ENCODE measurements at regions not wholly inside any gene's neighbourhood (a gene's known extent, or its start where the extent isn't known, plus 50 kb on each side); places are given as distances from the start of the nearest gene placed in this dataset.
"Not testable (repeated sequence)": the region's sequence is repeated elsewhere in the genome, so short reads cannot be mapped to it uniquely, and the experiment has no call there.

DNA sequence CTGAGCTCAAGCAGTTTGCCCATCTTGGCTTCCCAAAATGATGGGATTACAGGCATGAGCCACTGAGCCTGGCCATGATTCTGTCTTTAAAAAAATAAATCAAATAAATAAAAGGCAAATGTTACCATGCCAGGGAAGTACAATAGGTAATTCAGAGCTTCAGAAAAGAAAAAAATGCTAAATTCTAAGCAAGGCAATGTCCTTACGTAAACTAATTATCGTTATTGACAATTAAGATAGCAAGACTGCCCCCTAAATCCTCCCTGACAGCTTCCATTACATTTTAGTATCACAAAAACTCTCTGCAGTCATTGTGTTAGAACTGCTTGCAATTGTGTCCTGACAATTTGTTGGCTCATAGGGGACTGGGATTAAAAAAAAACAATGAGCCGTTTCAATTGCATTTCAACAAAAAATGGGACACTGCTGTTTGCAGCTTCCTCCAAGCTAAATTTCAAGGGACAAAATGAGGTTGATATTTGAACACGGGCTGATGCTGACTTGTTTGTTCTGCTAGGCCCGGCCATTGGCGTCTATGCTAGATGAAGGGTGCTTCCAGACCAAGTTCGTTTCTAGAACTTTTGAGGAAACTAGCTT is 88.9 kb downstream of the MOGAT1 start:
- DNase-seq (ENCODE audit: low spot score), result no peak

DNA sequence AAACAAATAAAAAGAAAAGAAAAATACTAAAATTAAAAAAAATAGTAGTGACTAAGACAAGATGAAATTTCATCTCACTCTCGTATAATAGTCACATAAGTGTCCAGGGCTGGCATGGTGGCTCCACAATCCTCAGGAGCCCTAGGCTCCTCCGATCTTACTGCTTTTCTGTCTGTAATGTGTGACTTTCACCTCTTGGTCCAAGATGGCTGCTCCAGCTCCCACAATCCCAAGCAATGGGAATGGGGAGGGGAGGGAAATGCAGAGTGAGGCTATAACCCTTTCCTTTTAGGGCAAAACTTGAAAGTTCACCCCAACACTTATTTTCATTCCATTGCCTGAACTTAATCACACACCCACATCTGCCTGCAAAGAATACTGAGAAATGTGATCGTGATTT is 90.4 kb downstream of the MOGAT1 start:
- DNase-seq (ENCODE audit: low spot score), result no peak

DNA sequence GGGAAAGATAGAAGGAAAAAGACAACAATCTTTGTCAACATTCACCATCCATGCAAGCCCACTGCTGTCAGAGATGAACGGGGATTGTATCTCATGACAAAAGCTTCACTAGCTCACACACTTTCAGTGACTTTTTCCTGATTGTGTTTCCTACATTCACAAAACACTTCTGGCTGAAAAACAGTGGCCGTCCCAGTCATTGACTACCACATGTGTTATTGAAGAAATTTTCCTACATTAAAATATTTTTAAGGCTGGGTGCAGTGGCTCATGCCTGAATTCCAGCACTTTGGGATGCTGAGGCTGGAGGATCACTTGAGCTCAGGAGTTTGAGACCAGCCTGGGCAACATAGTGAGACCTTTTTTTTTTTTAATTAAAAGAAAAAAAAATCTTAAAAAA is 90.9 kb downstream of the MOGAT1 start:
- no peak for DNase-seq (ENCODE audit: low spot score)

DNA sequence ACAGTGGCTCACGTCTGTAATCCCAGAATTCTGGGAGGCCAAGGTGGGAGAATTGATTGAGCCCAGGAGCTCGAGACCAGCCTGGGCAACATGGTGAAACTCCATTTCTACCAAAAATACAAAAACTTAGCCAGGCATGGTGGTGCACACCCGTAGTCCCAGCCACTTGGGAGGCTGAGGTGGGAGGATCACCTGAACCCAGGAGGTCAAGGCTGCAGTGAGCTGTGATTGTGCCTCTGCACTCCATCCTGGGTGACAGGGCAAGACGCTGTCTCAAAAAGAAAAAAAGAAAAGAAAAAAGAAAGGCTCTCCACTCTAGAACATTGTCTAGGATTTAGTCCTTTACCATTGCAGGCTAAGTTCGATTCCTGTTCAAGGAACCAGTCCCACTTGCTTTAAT is 94.4 kb downstream of the MOGAT1 start:
- not testable (repeated sequence) for DNase-seq (ENCODE audit: low spot score)

DNA sequence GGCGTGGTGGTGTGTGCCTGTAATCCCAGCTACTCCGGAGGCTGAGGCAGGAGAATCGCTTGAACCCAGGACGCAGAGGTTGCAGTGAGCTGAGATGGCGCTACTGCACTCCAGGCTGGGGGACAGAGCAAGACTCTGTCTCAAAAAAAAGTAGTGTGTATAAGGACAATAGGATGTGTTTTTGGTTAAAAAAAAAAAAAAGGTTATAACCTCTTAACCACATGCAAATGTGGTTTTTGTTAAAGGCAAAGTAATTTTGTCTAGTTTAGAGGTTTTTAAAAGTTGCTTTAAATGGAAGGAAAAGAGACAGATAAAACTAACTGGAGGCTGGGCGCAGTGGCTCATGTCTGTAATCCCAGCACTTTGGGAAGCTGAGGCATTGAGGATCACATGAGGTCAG is 92.8 kb upstream of the ACSL3 start:
- DNase-seq (ENCODE audit: low spot score), result not testable (repeated sequence)

DNA sequence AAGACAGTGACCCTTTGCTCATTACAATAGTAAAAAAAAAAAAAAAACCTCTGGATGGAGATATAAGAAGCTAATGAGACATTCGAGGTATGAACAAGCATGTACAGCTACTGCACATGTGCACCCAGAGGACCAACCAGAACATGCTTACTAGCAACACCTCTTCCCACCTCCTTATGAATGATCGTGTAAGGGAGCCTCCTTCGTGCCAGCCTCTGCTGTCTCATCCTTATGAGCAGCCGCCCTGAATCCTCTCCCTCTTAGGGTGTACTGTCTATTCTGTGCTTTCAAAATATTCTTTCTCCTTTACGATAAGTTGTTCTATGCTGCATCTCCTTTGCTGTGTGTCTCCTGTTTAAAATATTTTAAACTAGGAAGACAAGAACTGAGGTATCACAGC is 91.4 kb upstream of the ACSL3 start:
- no peak for DNase-seq (ENCODE audit: low spot score)

DNA sequence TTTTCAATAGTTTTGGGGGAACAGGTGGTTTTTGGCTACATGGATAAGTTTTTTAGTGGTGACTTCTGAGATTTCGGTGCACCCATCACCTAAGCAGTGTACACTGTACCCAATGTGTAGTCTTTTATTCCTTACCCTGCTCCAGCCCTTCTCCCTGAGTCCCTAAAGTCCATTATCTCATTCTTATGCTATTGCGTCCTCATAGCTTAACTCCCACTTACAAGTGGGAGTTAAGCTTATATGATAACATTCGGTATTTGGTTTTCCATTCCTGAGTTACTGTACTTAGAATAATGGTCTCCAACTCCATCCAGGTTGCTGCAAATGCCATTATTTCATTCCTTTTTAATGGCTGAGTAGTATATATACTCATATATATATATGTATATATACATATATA is 90.9 kb upstream of the ACSL3 start:
- no peak for DNase-seq (ENCODE audit: low spot score)

DNA sequence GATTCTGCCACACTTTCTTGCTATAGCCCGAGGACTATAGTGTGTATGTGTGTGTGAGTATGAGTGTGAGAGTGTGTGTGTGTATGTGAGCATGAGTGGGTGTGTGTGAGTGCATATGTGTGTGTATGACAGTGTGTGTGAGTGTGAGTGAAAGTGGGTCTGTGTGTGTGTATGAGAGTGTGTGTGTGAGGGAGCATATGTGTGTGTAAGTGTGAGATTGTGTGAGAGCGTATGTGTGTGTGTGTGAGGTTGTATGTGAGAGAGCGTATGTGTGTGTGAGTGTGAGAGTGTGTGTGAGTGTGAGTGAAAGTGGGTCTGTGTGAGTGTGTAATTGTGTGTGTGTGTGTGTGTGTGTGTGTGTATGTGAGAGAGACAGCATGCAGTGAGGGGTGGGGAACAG is 89.0 kb upstream of the ACSL3 start:
- no peak for DNase-seq (ENCODE audit: low spot score)

DNA sequence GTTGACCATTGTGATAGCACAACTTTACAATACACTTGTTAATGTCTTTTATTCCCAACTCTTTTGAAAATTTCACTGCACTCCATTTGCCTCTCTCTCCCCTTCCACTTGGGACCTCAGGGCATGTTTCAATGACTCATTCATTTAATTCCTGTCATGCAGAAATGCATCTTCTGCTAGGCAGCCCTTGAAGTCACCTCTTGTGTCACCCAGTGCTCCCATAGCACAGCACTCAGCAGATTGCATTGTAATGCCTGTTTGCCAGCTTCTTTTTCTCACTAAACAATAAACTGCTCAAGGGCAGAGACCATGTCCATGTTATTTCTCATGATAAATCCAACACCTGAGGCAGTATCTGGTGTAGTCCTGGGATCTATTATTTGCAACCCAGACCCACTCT is 85.9 kb upstream of the ACSL3 start:
- DNase-seq (ENCODE audit: low spot score), result peak; percentile 5

DNA sequence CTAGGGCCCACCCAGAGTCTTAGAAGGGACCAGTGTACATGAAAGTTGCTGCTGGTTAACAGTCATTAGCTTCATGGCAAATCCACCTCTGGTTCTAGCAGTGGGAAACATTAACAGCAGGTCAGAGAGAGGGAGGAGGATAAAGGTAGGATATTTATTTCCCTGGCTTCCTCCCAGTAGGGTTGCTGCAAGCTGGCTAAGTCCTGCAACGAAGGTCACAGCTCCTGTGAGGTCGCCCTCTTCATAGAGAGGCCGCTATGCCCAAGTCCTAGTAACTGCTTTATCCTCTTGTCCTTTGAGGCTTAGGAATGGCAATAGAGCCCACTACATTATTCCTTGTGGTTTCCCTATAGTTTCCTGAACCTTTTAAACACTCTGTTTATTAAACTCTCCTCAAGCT is 84.0 kb upstream of the ACSL3 start:
- DNase-seq (ENCODE audit: low spot score), result no peak

DNA sequence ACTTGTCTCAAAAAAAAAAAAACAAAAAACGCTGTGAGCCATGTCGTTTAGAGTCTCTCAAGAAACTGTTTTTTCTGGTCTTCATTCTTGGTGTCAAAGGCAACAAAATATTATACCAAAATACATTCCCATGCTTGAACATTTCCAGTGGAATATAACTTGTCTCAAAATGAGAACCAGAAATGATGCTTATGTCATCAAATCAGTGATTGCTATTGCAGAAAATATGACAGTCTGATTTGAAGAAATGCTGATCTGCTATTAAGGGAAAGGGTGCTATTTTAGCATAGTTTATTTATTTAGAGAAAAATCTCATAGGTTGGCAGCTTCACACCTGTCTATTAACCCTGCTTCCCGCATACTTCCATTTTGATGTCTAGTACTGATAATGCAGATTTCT is 82.4 kb upstream of the ACSL3 start:
- no peak for DNase-seq (ENCODE audit: low spot score)

DNA sequence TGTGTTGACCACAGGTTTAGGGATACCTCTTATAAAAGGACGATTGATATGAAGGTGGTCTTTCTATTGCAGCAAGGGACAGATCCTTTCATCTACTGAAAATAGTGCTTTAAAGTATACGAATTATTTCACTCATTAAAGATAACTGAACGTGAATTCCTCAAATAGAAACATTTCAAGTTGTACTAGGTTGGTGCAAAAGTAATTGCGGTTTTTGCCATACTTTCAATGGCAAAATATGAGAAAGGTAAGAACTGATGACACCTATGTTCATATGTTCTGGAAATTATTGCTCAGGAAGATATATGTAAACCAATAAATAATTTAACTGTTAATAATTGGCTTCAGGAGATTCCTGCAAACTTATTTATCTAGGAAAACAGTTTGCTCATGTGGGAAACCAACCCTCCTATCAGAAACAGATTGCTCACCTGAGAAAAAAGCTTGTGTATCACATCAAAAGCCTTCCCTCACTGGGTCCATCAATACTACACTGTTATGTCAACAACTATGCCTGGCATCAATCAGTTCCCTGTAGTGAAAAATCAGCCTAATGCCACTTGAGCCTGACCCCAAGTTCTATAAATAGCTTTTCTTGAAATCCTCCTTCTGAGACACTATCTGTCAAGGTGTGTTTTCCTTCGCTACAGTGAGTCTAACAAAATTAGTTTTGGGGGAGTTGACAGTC is 81.5 kb upstream of the ACSL3 start:
- no peak for DNase-seq (ENCODE audit: low spot score)

DNA sequence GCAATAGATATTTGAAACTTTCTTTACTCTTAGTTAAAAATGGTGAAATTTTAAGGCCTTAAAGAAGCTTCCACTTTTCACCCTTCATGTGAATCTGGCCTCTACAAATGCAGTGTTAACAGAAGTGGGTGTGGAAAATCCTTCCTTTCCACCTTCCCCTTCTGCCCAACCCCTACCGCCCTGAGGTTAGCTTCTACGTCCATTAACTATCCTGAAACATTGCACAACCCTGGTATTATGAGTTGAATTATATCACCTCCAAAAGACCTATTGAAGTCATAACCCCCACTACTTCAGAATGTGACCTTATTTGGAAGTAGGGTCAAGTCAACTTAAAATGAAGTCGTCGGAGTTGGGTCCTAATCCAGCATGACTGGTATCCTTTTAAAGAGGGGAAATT is 80.8 kb upstream of the ACSL3 start:
- DNase-seq (ENCODE audit: low spot score), result no peak

DNA sequence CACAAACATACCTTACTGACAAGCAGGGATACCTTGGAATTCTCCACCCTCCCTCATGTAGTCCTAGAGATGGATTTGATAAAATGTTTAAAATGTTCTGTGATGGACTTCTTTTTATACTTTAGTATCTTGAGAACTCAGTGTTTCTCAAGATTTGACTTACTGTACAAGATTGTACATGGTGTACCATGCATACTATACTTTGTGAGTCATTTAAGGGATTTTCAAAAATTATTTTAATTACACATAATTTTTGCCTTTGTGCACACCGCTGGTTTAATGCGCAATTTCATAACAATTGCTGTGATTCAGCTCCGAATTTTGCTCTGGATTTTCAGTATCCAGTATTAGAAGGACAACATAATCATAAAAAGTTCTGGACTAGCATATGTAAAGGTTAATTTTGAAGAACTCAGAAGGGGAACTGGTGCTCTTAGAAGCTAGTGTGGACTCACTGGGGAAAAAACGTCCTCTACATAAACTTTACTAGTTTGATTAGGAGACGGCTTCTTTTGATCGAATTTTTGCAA is 78.6 kb upstream of the ACSL3 start:
- DNase-seq (ENCODE audit: low spot score), result no peak

DNA sequence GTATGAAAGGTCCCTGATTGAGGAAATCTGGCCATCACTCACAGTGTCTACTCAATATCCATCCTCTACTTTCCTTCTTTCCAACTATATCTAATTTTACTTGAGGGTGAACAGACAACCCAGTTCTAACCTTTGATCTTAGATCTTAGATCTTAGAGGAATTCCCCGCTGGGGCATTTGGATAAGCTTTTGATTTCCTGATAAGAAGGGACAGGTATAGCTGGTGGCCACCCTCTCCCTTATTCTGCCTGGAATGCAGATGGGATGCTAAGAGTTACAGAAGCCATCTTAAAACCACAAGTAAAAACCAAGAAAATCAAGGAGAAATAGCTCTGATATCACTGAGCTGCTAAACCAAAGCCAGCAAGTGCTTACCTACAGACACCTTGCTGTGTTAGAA is 77.2 kb upstream of the ACSL3 start:
- DNase-seq (ENCODE audit: low spot score), result no peak

DNA sequence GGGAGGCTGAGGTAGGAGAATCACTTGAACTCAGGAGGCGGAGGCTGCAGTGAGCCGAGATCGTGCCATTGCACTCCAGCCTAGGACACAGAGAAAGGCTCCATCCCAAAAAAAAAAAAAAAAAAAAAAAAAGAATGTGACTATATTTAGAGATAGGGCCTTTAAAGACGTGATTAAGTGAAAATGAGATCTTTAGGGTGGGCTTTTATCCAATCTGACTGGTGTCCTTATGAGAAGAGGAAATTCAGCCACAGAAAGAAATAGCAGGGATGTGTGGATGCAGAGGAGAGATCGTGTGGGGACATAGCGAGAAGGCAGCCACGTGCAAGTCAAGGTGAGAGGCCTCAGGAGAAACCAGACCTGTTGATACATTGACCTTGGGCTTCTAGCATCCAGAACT is 69.9 kb upstream of the ACSL3 start:
- no peak for DNase-seq (ENCODE audit: low spot score)

DNA sequence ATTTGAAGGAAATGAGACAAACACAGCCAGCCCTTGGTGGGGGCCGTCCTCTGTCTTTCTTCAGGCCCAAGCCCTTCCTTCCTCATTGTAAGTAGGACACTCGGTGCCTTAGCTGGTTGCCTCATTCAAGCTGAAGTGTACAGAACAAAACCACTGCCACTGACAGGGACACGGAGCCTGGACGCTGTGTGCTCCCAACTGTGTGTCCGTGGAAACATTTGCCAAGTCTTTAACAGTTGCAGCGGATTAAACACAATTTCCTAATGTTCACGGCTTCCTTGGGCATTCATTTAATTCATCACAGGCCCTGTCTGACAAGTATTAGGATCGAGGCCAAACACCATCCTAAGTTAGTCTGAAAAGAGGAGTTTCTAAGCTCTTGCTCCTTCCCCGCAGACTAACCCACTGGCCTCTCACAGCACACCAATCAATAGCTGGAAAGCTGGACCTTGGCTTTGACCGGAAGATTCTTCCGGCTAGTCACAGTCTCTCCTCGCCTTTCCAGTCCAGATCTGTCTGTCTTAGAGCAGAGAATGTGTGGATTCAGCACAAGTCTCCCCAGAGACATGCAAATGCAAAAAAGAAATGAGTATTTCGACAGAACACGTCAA is 68.7 kb upstream of the ACSL3 start:
- no peak for DNase-seq (ENCODE audit: low spot score)

DNA sequence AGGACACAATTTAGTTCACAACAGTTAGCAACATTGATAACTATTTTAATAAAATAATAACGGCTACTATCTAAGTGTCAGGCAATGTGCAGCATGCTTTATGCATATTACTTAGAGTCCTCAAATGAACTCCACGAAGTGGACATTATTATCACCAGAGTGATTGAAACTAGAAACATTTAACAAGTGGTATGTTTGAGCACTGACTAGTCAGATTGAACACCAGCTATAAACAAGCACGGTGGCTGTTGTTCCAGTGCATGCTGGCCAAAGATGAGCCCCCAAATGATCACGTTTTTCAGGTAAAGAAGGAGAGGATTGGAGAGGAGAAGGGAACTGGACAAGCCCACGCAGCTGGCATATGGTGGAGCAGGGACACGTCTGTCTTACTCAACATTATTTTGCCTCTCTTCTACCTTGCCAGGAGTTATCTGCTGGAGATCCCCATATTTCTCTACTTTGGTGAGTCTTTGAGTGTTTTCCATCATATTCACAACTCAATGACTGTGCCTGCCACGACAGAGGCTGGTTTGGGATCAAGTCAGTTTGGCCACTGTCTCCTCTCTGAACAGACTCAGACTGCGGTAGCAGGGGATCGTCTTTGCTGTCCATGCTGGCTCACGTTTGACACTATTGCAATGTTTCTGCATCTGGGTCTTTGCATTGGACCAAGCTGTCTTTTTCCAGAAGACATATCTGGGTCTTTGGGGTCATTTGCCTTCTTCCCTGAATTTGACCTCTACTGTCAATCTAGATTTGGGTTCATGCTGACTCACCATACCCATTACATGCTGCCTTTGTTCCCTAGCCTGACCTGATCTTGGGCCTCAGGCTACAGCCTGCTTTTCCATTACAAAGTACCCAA is 66.0 kb upstream of the ACSL3 start:
- DNase-seq (ENCODE audit: low spot score), result no peak

DNA sequence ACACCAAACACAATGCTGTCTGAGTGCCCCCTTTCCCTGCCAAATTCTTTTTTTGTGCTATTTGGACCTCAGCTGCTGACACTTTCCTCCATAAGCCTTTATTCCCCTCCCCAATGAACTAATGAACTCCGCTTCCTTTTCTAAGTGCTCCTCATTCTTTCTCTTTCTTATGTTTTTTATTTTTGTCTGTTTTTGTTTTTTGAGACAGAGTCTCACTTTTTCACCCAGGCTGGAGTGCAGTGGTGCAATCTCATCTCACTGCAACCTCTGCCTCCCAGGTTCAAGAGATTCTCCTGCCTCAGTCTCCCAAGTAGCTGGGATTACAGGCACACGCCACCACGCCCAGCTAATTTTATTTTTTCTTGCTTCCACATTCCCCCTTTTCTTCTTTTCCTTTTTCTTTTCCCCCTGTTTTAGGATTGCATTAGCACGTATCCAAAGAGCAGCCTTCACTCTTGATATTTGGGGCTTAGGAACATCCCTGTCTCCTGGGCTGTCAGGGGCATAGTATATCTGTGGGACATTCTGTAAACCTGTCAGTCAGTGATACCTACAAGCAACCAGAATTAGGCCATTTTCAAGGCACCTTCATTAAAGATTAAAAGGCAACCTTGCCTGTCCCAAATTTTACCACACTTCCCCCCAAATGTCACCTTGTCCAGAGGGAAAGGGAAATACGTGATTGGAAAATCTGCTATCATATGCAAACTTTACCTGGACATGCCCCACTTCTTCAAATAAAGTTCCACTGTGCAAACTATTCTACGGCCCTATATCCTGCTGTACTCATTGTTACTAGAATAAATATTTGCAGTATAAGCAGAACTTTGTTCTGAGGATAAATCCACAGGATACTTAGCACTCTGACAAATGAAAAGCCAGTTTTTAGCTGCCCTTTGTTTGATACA is 65.1 kb upstream of the ACSL3 start:
- no peak for DNase-seq (ENCODE audit: low spot score)

DNA sequence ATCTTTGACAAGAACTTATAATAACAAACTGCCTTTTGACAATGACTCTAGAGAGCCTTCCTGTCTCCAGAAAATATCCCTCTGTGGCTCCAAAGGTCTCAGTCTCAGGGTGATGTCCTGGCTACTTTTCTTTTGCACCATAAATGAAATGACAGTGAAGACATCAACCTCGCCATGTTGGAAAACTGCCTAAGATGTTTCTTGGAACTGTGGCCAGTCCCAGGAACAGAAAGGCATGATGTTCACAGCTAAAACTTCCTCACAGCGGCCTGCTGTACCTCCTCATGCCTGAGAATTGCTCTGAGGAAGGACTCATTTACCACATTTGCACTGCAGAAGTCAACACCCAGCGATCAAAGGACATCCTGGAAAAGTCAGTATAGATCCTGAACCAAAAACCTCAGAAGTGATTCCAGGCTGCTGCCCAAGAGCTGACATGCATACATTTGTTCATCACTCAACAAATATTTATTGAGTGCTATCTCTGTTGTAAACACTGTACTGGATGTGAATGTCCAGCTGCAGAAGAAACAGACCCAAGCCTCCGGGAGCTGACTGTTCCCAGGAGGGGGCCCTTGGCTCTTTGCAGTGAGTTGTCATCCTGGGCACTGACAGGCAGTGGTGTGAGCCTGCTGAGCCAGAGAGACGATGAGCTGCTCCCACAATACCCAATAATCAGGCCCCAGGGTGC is 64.3 kb upstream of the ACSL3 start:
- DNase-seq (ENCODE audit: low spot score), result no peak

DNA sequence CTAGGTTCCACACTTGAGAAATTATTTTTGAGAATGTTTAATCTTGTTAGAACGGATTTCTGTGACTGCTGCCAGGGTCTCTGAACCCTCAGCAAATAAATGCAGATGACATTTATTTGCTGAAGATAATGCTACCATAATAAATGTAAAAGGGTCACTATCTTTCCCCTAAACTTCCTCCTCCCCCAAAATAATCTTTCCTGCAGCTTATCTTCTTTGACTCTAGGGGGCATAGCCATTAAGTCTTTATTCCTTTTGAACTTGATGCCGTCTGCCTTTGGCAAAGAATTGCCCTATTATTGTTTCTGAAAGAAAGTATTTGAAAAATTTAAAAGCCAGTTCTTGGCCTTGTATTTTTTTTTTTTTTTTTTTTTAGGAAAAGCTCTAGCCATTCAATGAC is 63.6 kb upstream of the ACSL3 start:
- DNase-seq (ENCODE audit: low spot score), result peak; percentile 53

All from RKO (cell line).